SK-N-SH (cell line): ENCODE measurements at regions not wholly inside any gene's neighbourhood (a gene's known extent, or its start where the extent isn't known, plus 50 kb on each side); places are given as distances from the start of the nearest gene placed in this dataset.

Source experiments
- CTCF ChIA-PET: fragments of 300-600, 350-600 bp; formaldehyde crosslinking; extraction: SDS; loops from one replicate; lab custom pipeline; 2021; lab: Yijun Ruan, JAX
- POLR2A ChIA-PET: fragments of 350-600 bp; sonication (Branson Sonifier 250); formaldehyde crosslinking; extraction: SDS; loops from one replicate; lab custom pipeline; 2020; ENCODE audit warnings: antibody characterized with exemption, inconsistent platforms; lab: Yijun Ruan, JAX
- DNase-seq: peaks from one replicate; pipeline ENCODE4 v3.0.0; 2012
- H2AFZ ChIP-seq: fragments of 200-600 bp; sonication (generic); 2 replicates; pipeline ENCODE4 v1.8.1; 2016; ENCODE audit warnings: antibody characterized with exemption, mild to moderate bottlenecking, low read depth
- H3F3A ChIP-seq: fragments of 200-600 bp; sonication (generic); replicated peaks from 2 replicates; pipeline ENCODE3; 2016; ENCODE audit warnings: antibody characterized with exemption, mild to moderate bottlenecking; ENCODE audit not compliant: insufficient read depth
- H3K27ac ChIP-seq, 2 experiments: fragments of 200-500 bp in 1 of 2; fragments of 200-600 bp in 1 of 2; sonication (Bioruptor generic) in 1 of 2; sonication (generic), shearing (Covaris generic) in 1 of 2; 2 replicates each; pipeline versions ENCODE4 v1.5.1 to v1.6.1; 2014 to 2016; ENCODE audit warnings: low read depth in 2 of 2, inconsistent platforms in 1 of 2, low read length in 1 of 2, mild to moderate bottlenecking in 1 of 2, mixed read lengths in 1 of 2
- H3K27me3 ChIP-seq: fragments of 200-600 bp; sonication (generic), shearing (Covaris generic); 2 replicates; pipeline ENCODE4 v1.6.1; 2016; ENCODE audit warnings: mixed run types; ENCODE audit not compliant: insufficient read depth
- H3K36me3 ChIP-seq, 2 experiments: fragments of 200-500 bp in 1 of 2; fragments of 200-600 bp in 1 of 2; sonication (Bioruptor generic) in 1 of 2; sonication (generic) in 1 of 2; replicated peaks in 1 of 2; 2 replicates each; pipeline versions ENCODE3 to v1.5.1; 2014 to 2016; ENCODE audit warnings: low read length in 1 of 2, mild to moderate bottlenecking in 1 of 2; ENCODE audit not compliant: insufficient read depth in 2 of 2, control insufficient read depth in 1 of 2
- H3K4me1 ChIP-seq, 2 experiments: fragments of 200-500 bp in 1 of 2; fragments of 200-600 bp in 1 of 2; sonication (Bioruptor generic) in 1 of 2; sonication (generic), shearing (Covaris generic) in 1 of 2; 2 replicates each; pipeline versions ENCODE4 v1.5.1 to v1.6.1; 2014 to 2016; ENCODE audit warnings: low read depth in 1 of 2, low read length in 1 of 2, mixed run types in 1 of 2; ENCODE audit not compliant: insufficient read depth in 2 of 2, control insufficient read depth in 1 of 2
- H3K4me2 ChIP-seq: fragments of 200-600 bp; sonication (generic), shearing (Covaris generic); 2 replicates; pipeline ENCODE4 v1.6.1; 2017; ENCODE audit warnings: mixed run types
- H3K4me3 ChIP-seq, 2 experiments: fragments of 200-500 bp in 1 of 2; fragments of 200-600 bp in 1 of 2; sonication (Bioruptor generic) in 1 of 2; sonication (generic), shearing (Covaris generic) in 1 of 2; 2 replicates each; pipeline versions ENCODE4 v1.5.1 to v1.8.1; 2014 to 2016; ENCODE audit warnings: low read depth in 2 of 2, inconsistent platforms in 1 of 2, low read length in 1 of 2, mild to moderate bottlenecking in 1 of 2, mixed read lengths in 1 of 2, moderate library complexity in 1 of 2
- H3K79me2 ChIP-seq: fragments of 200-600 bp; sonication (generic); 2 replicates; pipeline ENCODE4 v1.8.1; 2017; ENCODE audit warnings: mild to moderate bottlenecking; ENCODE audit not compliant: insufficient read depth
- H3K9ac ChIP-seq: fragments of 200-600 bp; sonication (generic); 2 replicates; pipeline ENCODE4 v1.6.1; 2017; ENCODE audit warnings: mixed run types
- H3K9me2 ChIP-seq: fragments of 200-600 bp; sonication (generic); 2 replicates; pipeline ENCODE4 v1.6.1; 2017; ENCODE audit warnings: mixed run types
- H3K9me3 ChIP-seq: fragments of 200-600 bp; sonication (generic); 2 replicates; pipeline ENCODE4 v1.6.1; 2017; ENCODE audit warnings: mixed run types, mild to moderate bottlenecking, moderate library complexity
- H4K20me1 ChIP-seq: fragments of 200-600 bp; sonication (generic); 2 replicates; pipeline ENCODE4 v1.6.1; 2017; ENCODE audit warnings: mild to moderate bottlenecking, mixed run types; ENCODE audit not compliant: insufficient read depth
- CHD2 ChIP-seq: fragments of 150-350 bp; IDR thresholded peaks from 2 replicates; pipeline ENCODE4 v1.6.1; 2018; ENCODE audit warnings: low read length; ENCODE audit not compliant: partially characterized antibody
- EP300 ChIP-seq, 2 experiments: IDR thresholded peaks; 2 replicates each; pipeline versions ENCODE4 v1.4.0 to v1.6.1; 2012; ENCODE audit warnings: borderline replicate concordance in 1 of 2, low read depth in 1 of 2, low read length in 1 of 2
- FOXJ3 ChIP-seq: sonication (generic); formaldehyde crosslinking; IDR thresholded peaks from 2 replicates; pipeline ENCODE4 v1.5.1; 2020; ENCODE audit warnings: mild to moderate bottlenecking, missing genetic modification reagents
- GABPA ChIP-seq: IDR thresholded peaks from 2 replicates; pipeline ENCODE4 v1.4.0; 2012; ENCODE audit warnings: low read depth, mild to moderate bottlenecking
- JUND ChIP-seq: IDR thresholded peaks from 2 replicates; pipeline ENCODE4 v1.4.0; 2012
- MEF2A ChIP-seq: IDR thresholded peaks from 2 replicates; pipeline ENCODE4 v1.4.0; 2012; ENCODE audit warnings: low read depth, borderline replicate concordance
- MXI1 ChIP-seq: IDR thresholded peaks from 2 replicates; pipeline ENCODE4 v1.6.1; 2012; ENCODE audit warnings: mild to moderate bottlenecking, low read depth, low read length, improper control_type of control experiment
- NFIC ChIP-seq: IDR thresholded peaks from 2 replicates; pipeline ENCODE4 v1.4.0; 2012; ENCODE audit warnings: borderline replicate concordance
- RAD21 ChIP-seq: IDR thresholded peaks from 2 replicates; pipeline ENCODE4 v1.6.1; 2012; ENCODE audit warnings: mild to moderate bottlenecking, low read length
- RFX5 ChIP-seq: IDR thresholded peaks from 2 replicates; pipeline ENCODE4 v1.6.1; 2012; ENCODE audit warnings: mild to moderate bottlenecking, improper control_type of control experiment, low read length
- TAF1 ChIP-seq: IDR thresholded peaks from 2 replicates; pipeline ENCODE4 v1.6.1; 2012; ENCODE audit warnings: low read depth, mild to moderate bottlenecking, low read length, moderate library complexity, borderline replicate concordance
- YY1 ChIP-seq: IDR thresholded peaks from 2 replicates; pipeline ENCODE4 v1.4.0; 2012; ENCODE audit warnings: low read depth, mild to moderate bottlenecking
- whole genome bisulfite sequencing: methylation state at CpG from one replicate; pipeline ENCODE4 v1.1.6; 2017; ENCODE audit warnings: low lambda C conversion rate; 5-methylcytosine and 5-hydroxymethylcytosine counted together
- TF ChIP-seq, protein P1 (sequence below): IDR thresholded peaks from 2 replicates; pipeline ENCODE4 v1.4.0; 2012; ENCODE audit warnings: low read depth, borderline replicate concordance
- TF ChIP-seq, protein P2 (sequence below): IDR thresholded peaks from 2 replicates; pipeline ENCODE4 v1.6.1; 2012; ENCODE audit warnings: mild to moderate bottlenecking, low read depth, low read length, moderate library complexity
- TF ChIP-seq, protein P3 (sequence below): IDR thresholded peaks from 2 replicates; pipeline ENCODE4 v1.4.0; 2012; ENCODE audit warnings: low read depth, borderline replicate concordance
- TF ChIP-seq, protein P4 (sequence below): fragments of 150-350 bp; IDR thresholded peaks from 2 replicates; pipeline ENCODE4 v1.6.1; 2016; ENCODE audit warnings: mild to moderate bottlenecking, low read depth, low read length
- TF ChIP-seq, protein P5 (sequence below): fragments of 150-350 bp; IDR thresholded peaks from 2 replicates; pipeline ENCODE4 v1.6.1; 2017; ENCODE audit warnings: antibody characterized with exemption, low read length, low read depth, borderline replicate concordance
- TF ChIP-seq, protein P6 (sequence below): fragments of 200-600 bp; sonication (generic); IDR thresholded peaks from 2 replicates; pipeline ENCODE4 v1.6.1; 2017; ENCODE audit warnings: antibody characterized with exemption, mild to moderate bottlenecking, moderate library complexity

DNA sequence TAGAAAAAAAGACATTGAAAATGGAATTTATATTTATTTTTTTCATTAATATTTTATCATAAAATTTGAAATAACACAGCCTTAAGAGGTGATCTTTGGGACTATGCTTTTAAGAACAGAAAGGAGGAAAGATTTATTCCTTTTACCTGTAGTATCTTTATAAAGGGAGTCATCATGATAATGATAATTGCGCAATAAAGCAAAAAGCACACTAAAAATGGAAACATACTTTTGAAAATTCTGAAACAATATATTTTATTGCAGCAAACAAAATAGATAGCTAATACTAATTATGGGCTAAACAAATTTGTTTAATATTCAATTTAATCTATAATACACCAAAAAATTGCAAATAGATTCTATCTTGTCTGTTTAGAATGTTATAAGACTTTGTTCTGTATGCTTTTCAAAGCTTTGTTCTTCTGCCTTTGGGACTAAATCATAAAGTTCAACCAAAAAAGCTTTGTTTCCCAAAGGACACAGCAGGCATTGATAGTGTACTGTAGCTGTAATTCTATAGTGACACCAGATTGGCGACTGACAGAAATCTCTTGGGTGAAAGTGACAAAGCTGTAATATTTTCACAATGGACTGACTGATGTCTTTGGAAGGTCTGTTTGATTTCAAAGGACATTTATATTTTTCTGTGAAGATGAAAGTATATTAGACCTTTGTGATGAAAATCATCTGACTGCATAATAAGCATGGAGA, 2156.6 kb upstream of the TENM3 start:
- TF ChIP-seq JUND (no peak), FOXJ3 (CRISPR knock-in tag) (no peak), NFIC (no peak), GABPA (no peak), TAF1 (no peak), CHD2 (no peak), YY1 (no peak), RFX5 (no peak), MEF2A (no peak)
- TF ChIP-seq, protein P1, sequence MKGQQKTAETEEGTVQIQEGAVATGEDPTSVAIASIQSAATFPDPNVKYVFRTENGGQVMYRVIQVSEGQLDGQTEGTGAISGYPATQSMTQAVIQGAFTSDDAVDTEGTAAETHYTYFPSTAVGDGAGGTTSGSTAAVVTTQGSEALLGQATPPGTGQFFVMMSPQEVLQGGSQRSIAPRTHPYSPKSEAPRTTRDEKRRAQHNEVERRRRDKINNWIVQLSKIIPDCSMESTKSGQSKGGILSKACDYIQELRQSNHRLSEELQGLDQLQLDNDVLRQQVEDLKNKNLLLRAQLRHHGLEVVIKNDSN, result no peak
- TF ChIP-seq, protein P2, sequence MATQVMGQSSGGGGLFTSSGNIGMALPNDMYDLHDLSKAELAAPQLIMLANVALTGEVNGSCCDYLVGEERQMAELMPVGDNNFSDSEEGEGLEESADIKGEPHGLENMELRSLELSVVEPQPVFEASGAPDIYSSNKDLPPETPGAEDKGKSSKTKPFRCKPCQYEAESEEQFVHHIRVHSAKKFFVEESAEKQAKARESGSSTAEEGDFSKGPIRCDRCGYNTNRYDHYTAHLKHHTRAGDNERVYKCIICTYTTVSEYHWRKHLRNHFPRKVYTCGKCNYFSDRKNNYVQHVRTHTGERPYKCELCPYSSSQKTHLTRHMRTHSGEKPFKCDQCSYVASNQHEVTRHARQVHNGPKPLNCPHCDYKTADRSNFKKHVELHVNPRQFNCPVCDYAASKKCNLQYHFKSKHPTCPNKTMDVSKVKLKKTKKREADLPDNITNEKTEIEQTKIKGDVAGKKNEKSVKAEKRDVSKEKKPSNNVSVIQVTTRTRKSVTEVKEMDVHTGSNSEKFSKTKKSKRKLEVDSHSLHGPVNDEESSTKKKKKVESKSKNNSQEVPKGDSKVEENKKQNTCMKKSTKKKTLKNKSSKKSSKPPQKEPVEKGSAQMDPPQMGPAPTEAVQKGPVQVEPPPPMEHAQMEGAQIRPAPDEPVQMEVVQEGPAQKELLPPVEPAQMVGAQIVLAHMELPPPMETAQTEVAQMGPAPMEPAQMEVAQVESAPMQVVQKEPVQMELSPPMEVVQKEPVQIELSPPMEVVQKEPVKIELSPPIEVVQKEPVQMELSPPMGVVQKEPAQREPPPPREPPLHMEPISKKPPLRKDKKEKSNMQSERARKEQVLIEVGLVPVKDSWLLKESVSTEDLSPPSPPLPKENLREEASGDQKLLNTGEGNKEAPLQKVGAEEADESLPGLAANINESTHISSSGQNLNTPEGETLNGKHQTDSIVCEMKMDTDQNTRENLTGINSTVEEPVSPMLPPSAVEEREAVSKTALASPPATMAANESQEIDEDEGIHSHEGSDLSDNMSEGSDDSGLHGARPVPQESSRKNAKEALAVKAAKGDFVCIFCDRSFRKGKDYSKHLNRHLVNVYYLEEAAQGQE, result no peak
- TF ChIP-seq, protein P3, sequence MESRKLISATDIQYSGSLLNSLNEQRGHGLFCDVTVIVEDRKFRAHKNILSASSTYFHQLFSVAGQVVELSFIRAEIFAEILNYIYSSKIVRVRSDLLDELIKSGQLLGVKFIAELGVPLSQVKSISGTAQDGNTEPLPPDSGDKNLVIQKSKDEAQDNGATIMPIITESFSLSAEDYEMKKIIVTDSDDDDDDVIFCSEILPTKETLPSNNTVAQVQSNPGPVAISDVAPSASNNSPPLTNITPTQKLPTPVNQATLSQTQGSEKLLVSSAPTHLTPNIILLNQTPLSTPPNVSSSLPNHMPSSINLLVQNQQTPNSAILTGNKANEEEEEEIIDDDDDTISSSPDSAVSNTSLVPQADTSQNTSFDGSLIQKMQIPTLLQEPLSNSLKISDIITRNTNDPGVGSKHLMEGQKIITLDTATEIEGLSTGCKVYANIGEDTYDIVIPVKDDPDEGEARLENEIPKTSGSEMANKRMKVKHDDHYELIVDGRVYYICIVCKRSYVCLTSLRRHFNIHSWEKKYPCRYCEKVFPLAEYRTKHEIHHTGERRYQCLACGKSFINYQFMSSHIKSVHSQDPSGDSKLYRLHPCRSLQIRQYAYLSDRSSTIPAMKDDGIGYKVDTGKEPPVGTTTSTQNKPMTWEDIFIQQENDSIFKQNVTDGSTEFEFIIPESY, result no peak
- Histone ChIP-seq H3K4me2 (no peak overlapping the region), H2AFZ (no peak overlapping the region), H3K27me3 (no peaks in the 10 kb centered on the region), H3K9me2 (no peaks in the 10 kb centered on the region), H4K20me1 (no peaks in the 10 kb centered on the region), H3K9me3 (no peaks in the 10 kb centered on the region), H3K36me3 (no peaks in the 10 kb centered on the region), H3K79me2 (no peaks in the 10 kb centered on the region), H3F3A (no peaks in the 10 kb centered on the region), H3K4me3 (no peak overlapping the region), H3K4me1 (no peaks in the 10 kb centered on the region), H3K27ac (no peak overlapping the region), H3K9ac (no peak overlapping the region)
- ChIA-PET CTCF (no interaction called here), POLR2A (no interaction called here)
- WGBS, result 0% methylated on average over 2 of the region's 2 CpGs
- no peak for DNase-seq

DNA sequence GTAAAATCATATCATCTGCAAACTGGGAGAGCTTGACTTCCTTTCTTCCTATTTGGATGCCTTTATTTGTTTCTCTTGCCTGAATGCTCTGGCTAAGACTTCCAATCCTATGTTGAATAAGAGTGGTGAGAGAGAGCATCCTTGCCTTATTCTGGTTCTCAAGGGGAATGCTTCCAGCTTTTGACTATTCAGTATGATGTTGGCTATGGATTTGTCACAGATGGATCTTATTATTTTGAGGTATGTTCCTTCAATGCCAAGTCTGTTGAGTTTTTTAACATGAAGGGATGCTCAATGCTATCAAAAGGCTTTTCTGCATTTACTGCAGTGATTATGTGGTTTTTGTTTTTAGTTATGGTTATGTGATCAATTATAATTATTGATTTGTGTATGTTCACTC, 2144.6 kb upstream of the TENM3 start:
- no peaks in the 10 kb centered on the region for H3K4me1 ChIP-seq
- no peaks in the 10 kb centered on the region for H3K79me2 ChIP-seq
- H3K4me2 ChIP-seq, result no peak overlapping the region
- no peaks in the 10 kb centered on the region for H3K36me3 ChIP-seq
- H3K27me3 ChIP-seq, result no peaks in the 10 kb centered on the region; the same call in 1 of the 2 replicates
- H3F3A ChIP-seq, result no peaks in the 10 kb centered on the region
- CTCF ChIA-PET, result no interaction called here
- DNase-seq, result no peak
- no peaks in the 10 kb centered on the region for H3K9me2 ChIP-seq
- H3K4me3 ChIP-seq, result no peak overlapping the region
- no peak overlapping the region for H2AFZ ChIP-seq
- no peaks in the 10 kb centered on the region for H4K20me1 ChIP-seq
- H3K9ac ChIP-seq, result no peak overlapping the region
- H3K27ac ChIP-seq, result no peak overlapping the region
- POLR2A ChIA-PET, result no interaction called here
- no peaks in the 10 kb centered on the region for H3K9me3 ChIP-seq
- TF ChIP-seq RAD21 (no peak), EP300 (IDR thresholded peaks at IDR 0.05; ENCODE audit: borderline replicate concordance in 1 of 2, low read depth in 1 of 2, low read length in 1 of 2) (no peak), MXI1 (no peak), JUND (no peak)
- TF ChIP-seq, protein P4, sequence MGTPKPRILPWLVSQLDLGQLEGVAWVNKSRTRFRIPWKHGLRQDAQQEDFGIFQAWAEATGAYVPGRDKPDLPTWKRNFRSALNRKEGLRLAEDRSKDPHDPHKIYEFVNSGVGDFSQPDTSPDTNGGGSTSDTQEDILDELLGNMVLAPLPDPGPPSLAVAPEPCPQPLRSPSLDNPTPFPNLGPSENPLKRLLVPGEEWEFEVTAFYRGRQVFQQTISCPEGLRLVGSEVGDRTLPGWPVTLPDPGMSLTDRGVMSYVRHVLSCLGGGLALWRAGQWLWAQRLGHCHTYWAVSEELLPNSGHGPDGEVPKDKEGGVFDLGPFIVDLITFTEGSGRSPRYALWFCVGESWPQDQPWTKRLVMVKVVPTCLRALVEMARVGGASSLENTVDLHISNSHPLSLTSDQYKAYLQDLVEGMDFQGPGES, result no peak
- TF ChIP-seq, protein P5, sequence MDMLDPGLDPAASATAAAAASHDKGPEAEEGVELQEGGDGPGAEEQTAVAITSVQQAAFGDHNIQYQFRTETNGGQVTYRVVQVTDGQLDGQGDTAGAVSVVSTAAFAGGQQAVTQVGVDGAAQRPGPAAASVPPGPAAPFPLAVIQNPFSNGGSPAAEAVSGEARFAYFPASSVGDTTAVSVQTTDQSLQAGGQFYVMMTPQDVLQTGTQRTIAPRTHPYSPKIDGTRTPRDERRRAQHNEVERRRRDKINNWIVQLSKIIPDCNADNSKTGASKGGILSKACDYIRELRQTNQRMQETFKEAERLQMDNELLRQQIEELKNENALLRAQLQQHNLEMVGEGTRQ, result no peak
- TF ChIP-seq, protein P6, sequence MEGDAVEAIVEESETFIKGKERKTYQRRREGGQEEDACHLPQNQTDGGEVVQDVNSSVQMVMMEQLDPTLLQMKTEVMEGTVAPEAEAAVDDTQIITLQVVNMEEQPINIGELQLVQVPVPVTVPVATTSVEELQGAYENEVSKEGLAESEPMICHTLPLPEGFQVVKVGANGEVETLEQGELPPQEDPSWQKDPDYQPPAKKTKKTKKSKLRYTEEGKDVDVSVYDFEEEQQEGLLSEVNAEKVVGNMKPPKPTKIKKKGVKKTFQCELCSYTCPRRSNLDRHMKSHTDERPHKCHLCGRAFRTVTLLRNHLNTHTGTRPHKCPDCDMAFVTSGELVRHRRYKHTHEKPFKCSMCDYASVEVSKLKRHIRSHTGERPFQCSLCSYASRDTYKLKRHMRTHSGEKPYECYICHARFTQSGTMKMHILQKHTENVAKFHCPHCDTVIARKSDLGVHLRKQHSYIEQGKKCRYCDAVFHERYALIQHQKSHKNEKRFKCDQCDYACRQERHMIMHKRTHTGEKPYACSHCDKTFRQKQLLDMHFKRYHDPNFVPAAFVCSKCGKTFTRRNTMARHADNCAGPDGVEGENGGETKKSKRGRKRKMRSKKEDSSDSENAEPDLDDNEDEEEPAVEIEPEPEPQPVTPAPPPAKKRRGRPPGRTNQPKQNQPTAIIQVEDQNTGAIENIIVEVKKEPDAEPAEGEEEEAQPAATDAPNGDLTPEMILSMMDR, result no peak
